ENCODE measurements at regions not wholly inside any gene's neighbourhood (a gene's known extent, or its start where the extent isn't known, plus 50 kb on each side); places are given as distances from the start of the nearest gene placed in this dataset.

DNA sequence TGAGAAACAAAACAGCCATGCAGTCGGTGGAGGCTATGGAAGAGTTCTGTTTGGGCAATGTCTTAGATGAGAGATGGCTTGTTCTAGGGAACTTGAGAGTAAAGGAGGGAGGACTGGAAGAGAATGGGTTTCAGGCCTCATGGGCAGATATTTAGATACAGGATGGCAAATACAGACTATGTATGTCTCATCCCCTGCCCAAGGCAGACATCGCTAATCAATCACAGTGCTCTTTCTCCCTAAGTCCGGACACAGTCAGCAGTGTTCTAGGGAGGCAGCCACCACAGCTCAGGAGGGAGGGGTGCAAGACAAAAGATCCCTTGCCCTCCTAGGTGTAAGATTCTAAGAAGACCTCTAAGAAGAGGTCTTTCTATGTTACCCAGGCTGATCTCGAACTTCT lies 159.3 kb upstream of the TLE3 start (continued):
- TF ChIP-seq GTF3C2 (IDR thresholded peaks at IDR 0.05; ENCODE audit: borderline replicate concordance, extremely low read depth, insufficient read length) (no peak), HNRNPL (IDR thresholded peaks at IDR 0.05; ENCODE audit: low read depth, low read length) (no peak), ZZZ3 (IDR thresholded peaks at IDR 0.05) (no peak), ZNF23 (CRISPR knock-in tag; IDR thresholded peaks at IDR 0.05) (peak; percentile 87), PHB (CRISPR knock-in tag; IDR thresholded peaks at IDR 0.05) (no peak)
- TF ChIP-seq, protein P1, sequence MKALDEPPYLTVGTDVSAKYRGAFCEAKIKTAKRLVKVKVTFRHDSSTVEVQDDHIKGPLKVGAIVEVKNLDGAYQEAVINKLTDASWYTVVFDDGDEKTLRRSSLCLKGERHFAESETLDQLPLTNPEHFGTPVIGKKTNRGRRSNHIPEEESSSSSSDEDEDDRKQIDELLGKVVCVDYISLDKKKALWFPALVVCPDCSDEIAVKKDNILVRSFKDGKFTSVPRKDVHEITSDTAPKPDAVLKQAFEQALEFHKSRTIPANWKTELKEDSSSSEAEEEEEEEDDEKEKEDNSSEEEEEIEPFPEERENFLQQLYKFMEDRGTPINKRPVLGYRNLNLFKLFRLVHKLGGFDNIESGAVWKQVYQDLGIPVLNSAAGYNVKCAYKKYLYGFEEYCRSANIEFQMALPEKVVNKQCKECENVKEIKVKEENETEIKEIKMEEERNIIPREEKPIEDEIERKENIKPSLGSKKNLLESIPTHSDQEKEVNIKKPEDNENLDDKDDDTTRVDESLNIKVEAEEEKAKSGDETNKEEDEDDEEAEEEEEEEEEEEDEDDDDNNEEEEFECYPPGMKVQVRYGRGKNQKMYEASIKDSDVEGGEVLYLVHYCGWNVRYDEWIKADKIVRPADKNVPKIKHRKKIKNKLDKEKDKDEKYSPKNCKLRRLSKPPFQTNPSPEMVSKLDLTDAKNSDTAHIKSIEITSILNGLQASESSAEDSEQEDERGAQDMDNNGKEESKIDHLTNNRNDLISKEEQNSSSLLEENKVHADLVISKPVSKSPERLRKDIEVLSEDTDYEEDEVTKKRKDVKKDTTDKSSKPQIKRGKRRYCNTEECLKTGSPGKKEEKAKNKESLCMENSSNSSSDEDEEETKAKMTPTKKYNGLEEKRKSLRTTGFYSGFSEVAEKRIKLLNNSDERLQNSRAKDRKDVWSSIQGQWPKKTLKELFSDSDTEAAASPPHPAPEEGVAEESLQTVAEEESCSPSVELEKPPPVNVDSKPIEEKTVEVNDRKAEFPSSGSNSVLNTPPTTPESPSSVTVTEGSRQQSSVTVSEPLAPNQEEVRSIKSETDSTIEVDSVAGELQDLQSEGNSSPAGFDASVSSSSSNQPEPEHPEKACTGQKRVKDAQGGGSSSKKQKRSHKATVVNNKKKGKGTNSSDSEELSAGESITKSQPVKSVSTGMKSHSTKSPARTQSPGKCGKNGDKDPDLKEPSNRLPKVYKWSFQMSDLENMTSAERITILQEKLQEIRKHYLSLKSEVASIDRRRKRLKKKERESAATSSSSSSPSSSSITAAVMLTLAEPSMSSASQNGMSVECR (CRISPR knock-in tag; IDR thresholded peaks at IDR 0.05), result no peak
- TF ChIP-seq, protein P2, sequence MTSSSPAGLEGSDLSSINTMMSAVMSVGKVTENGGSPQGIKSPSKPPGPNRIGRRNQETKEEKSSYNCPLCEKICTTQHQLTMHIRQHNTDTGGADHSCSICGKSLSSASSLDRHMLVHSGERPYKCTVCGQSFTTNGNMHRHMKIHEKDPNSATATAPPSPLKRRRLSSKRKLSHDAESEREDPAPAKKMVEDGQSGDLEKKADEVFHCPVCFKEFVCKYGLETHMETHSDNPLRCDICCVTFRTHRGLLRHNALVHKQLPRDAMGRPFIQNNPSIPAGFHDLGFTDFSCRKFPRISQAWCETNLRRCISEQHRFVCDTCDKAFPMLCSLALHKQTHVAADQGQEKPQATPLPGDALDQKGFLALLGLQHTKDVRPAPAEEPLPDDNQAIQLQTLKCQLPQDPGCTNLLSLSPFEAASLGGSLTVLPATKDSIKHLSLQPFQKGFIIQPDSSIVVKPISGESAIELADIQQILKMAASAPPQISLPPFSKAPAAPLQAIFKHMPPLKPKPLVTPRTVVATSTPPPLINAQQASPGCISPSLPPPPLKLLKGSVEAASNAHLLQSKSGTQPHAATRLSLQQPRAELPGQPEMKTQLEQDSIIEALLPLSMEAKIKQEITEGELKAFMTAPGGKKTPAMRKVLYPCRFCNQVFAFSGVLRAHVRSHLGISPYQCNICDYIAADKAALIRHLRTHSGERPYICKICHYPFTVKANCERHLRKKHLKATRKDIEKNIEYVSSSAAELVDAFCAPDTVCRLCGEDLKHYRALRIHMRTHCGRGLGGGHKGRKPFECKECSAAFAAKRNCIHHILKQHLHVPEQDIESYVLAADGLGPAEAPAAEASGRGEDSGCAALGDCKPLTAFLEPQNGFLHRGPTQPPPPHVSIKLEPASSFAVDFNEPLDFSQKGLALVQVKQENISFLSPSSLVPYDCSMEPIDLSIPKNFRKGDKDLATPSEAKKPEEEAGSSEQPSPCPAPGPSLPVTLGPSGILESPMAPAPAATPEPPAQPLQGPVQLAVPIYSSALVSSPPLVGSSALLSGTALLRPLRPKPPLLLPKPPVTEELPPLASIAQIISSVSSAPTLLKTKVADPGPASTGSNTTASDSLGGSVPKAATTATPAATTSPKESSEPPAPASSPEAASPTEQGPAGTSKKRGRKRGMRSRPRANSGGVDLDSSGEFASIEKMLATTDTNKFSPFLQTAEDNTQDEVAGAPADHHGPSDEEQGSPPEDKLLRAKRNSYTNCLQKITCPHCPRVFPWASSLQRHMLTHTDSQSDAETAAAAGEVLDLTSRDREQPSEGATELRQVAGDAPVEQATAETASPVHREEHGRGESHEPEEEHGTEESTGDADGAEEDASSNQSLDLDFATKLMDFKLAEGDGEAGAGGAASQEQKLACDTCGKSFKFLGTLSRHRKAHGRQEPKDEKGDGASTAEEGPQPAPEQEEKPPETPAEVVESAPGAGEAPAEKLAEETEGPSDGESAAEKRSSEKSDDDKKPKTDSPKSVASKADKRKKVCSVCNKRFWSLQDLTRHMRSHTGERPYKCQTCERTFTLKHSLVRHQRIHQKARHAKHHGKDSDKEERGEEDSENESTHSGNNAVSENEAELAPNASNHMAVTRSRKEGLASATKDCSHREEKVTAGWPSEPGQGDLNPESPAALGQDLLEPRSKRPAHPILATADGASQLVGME (CRISPR knock-in tag; IDR thresholded peaks at IDR 0.05), result no peak
- TF ChIP-seq, protein P3, sequence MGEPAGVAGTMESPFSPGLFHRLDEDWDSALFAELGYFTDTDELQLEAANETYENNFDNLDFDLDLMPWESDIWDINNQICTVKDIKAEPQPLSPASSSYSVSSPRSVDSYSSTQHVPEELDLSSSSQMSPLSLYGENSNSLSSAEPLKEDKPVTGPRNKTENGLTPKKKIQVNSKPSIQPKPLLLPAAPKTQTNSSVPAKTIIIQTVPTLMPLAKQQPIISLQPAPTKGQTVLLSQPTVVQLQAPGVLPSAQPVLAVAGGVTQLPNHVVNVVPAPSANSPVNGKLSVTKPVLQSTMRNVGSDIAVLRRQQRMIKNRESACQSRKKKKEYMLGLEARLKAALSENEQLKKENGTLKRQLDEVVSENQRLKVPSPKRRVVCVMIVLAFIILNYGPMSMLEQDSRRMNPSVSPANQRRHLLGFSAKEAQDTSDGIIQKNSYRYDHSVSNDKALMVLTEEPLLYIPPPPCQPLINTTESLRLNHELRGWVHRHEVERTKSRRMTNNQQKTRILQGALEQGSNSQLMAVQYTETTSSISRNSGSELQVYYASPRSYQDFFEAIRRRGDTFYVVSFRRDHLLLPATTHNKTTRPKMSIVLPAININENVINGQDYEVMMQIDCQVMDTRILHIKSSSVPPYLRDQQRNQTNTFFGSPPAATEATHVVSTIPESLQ (CRISPR knock-in tag; IDR thresholded peaks at IDR 0.05), result no peak
